Mesenchymal stem cell (in vitro differentiated cells and primary cell): ENCODE measurements at regions not wholly inside any gene's neighbourhood (a gene's known extent, or its start where the extent isn't known, plus 50 kb on each side); places are given as distances from the start of the nearest gene placed in this dataset.
A peak's percentile ranks its signal among the peaks of the same experiment; 100 is the strongest.

Experiments
- DNase-seq: peaks from one replicate; pipeline ENCODE4 v3.0.0-alpha.2; 2013
- H2AFZ ChIP-seq: one replicate; pipeline ENCODE4 v1.6.1; 2013; ENCODE audit warnings: low read depth, mild to moderate bottlenecking, control low read depth, inconsistent platforms, low read length, moderate library complexity
- H2AK5ac ChIP-seq: 2 replicates; pipeline ENCODE4 v1.6.1; 2013; ENCODE audit warnings: low read length, moderate library complexity, mild to moderate bottlenecking, inconsistent platforms; ENCODE audit not compliant: severe bottlenecking
- H2BK120ac ChIP-seq: one replicate; pipeline ENCODE4 v1.6.1; 2013; ENCODE audit warnings: low read depth, mild to moderate bottlenecking, inconsistent platforms, low read length, moderate library complexity
- H2BK12ac ChIP-seq, 2 experiments: one replicate each; pipeline ENCODE4 v1.6.1; 2013; ENCODE audit warnings: inconsistent platforms in 2 of 2, low read length in 2 of 2, mild to moderate bottlenecking in 2 of 2, moderate library complexity in 2 of 2, control low read depth in 1 of 2
- H2BK15ac ChIP-seq: one replicate; pipeline ENCODE4 v1.6.1; 2013; ENCODE audit warnings: mild to moderate bottlenecking, low read depth, inconsistent platforms; ENCODE audit not compliant: poor library complexity, severe bottlenecking
- H2BK5ac ChIP-seq: 2 replicates; pipeline ENCODE4 v1.6.1; 2013; ENCODE audit warnings: low read depth, mild to moderate bottlenecking, low read length, control low read depth, inconsistent platforms; ENCODE audit not compliant: poor library complexity, severe bottlenecking
- H3K14ac ChIP-seq, 2 experiments: one replicate each; pipeline ENCODE4 v1.6.1; 2013; ENCODE audit warnings: inconsistent platforms in 2 of 2, low read length in 2 of 2, control low read depth in 1 of 2, mild to moderate bottlenecking in 1 of 2, moderate library complexity in 1 of 2
- H3K18ac ChIP-seq, 2 experiments: one replicate each; pipeline ENCODE4 v1.6.1; 2013; ENCODE audit warnings: inconsistent platforms in 2 of 2, low read length in 2 of 2, control low read depth in 1 of 2, low read depth in 1 of 2, mild to moderate bottlenecking in 1 of 2
- H3K23ac ChIP-seq, 2 experiments: one replicate each; pipeline ENCODE4 v1.6.1; 2013; ENCODE audit warnings: inconsistent platforms in 2 of 2, low read length in 2 of 2, mild to moderate bottlenecking in 2 of 2, moderate library complexity in 2 of 2, control low read depth in 1 of 2
- H3K27ac ChIP-seq: 2 replicates; pipeline ENCODE4 v1.5.1; 2013; ENCODE audit warnings: mild to moderate bottlenecking, moderate library complexity, low read length, control low read depth, inconsistent platforms; ENCODE audit not compliant: poor library complexity, severe bottlenecking
- H3K27me3 ChIP-seq, 2 experiments: 2 replicates each; pipeline versions ENCODE4 v1.6.1 to v1.7.0; 2013; ENCODE audit warnings: low read length in 2 of 2, mild to moderate bottlenecking in 2 of 2, moderate library complexity in 2 of 2, control low read depth in 1 of 2, inconsistent platforms in 1 of 2; ENCODE audit not compliant: control insufficient read depth in 1 of 2, insufficient read depth in 1 of 2
- H3K36me3 ChIP-seq, 2 experiments: 2 replicates each; pipeline versions ENCODE4 v1.6.1 to v1.7.0; 2013; ENCODE audit warnings: low read length in 2 of 2, control low read depth in 1 of 2, inconsistent platforms in 1 of 2, low read depth in 1 of 2, mild to moderate bottlenecking in 1 of 2; ENCODE audit not compliant: insufficient read depth in 2 of 2, control insufficient read depth in 1 of 2
- H3K4ac ChIP-seq, 2 experiments: one replicate each; pipeline ENCODE4 v1.6.1; 2013; ENCODE audit warnings: inconsistent platforms in 2 of 2, low read length in 2 of 2, mild to moderate bottlenecking in 2 of 2, moderate library complexity in 2 of 2, control low read depth in 1 of 2, low read depth in 1 of 2
- H3K4me1 ChIP-seq: 2 replicates; pipeline ENCODE4 v1.6.1; 2013; ENCODE audit warnings: low read depth, low read length, control low read depth; ENCODE audit not compliant: control insufficient read depth, insufficient read depth
- H3K4me2 ChIP-seq: 2 replicates; pipeline ENCODE4 v1.6.1; 2013; ENCODE audit warnings: low read length, mild to moderate bottlenecking, inconsistent platforms; ENCODE audit not compliant: poor library complexity, severe bottlenecking
- H3K4me3 ChIP-seq, 2 experiments: 2 replicates each; pipeline versions ENCODE4 v1.5.1 to v1.7.0; 2013; ENCODE audit warnings: low read length in 2 of 2, mild to moderate bottlenecking in 2 of 2, control low read depth in 1 of 2, low read depth in 1 of 2; ENCODE audit not compliant: insufficient read depth in 1 of 2
- H3K79me1 ChIP-seq: replicated peaks from 2 replicates; pipeline ENCODE4 v1.6.1; 2013; ENCODE audit warnings: mild to moderate bottlenecking, control low read depth, low read length, inconsistent platforms; ENCODE audit not compliant: poor library complexity, severe bottlenecking
- H3K9ac ChIP-seq: 2 replicates; pipeline ENCODE4 v1.7.0; 2013; ENCODE audit warnings: mild to moderate bottlenecking, low read length, moderate library complexity
- H3K9me3 ChIP-seq: 2 replicates; pipeline ENCODE4 v1.7.0; 2013; ENCODE audit warnings: mild to moderate bottlenecking, low read length; ENCODE audit not compliant: control insufficient read depth
- H4K8ac ChIP-seq: one replicate; pipeline ENCODE4 v1.6.1; 2013; ENCODE audit warnings: inconsistent platforms, mild to moderate bottlenecking, low read length, moderate library complexity
- H4K91ac ChIP-seq: one replicate; pipeline ENCODE4 v1.6.1; 2013; ENCODE audit warnings: mild to moderate bottlenecking, low read length, inconsistent platforms
- WGBS: methylation state at CpG from one replicate; pipeline ENCODE4 v1.1.7; 2013; ENCODE audit warnings: mixed read lengths; 5-methylcytosine and 5-hydroxymethylcytosine counted together

DNA sequence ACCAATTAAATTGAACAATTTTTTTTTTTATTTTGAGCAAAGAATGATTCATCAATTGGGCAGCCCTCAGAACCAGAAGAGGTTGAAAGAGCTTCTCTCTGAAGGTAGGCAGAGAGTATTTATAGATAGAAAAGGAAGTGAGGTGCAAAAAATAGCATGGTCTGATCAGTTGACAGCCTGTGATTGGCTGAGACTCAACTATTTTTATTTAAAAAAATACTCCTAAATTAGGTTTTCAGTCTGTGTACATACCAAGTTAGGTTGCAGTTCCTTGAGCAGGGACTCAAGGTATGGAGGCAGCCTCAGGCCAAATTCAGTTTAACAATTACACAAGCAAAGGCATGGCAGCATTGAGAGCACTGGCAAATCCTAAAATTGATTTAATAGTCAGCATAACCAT, 1074.7 kb downstream of the SORCS1 start:
- Histone ChIP-seq H2BK15ac (no peak overlapping the region), H3K4me2 (no peak overlapping the region), H4K91ac (no peak overlapping the region), H2BK120ac (no peak overlapping the region), H3K4me1 (no peaks in the 10 kb centered on the region), H2AFZ (no peak overlapping the region), H3K9ac (no peak overlapping the region), H3K27me3 (no peaks in the 10 kb centered on the region), H3K27ac (no peak overlapping the region), H3K4me3 (no peak overlapping the region), H2BK5ac (no peak overlapping the region), H3K4ac (no peak overlapping the region), H3K36me3 (no peaks in the 10 kb centered on the region), H4K8ac (no peak overlapping the region), H3K14ac (no peak overlapping the region), H2BK12ac (no peak overlapping the region), H3K18ac (no peak overlapping the region), H3K9me3 (peaks cover 5% of the 10 kb centered on the region), H3K79me1 (no peaks in the 10 kb centered on the region), H2AK5ac (no peak overlapping the region), H3K23ac (no peak overlapping the region)
- no peak for DNase-seq

GRCh38 chr10:106086391-106086790, 1078.1 kb downstream of the SORCS1 start:
- Histone ChIP-seq H3K79me1 (no peaks in the 10 kb centered on the region), H3K9me3 (peaks cover 5% of the 10 kb centered on the region), H2BK15ac (no peak overlapping the region), H4K8ac (no peak overlapping the region), H3K9ac (no peak overlapping the region), H3K14ac (no peak overlapping the region), H3K23ac (no peak overlapping the region), H4K91ac (no peak overlapping the region), H3K4me3 (no peak overlapping the region), H2AK5ac (no peak overlapping the region), H2BK5ac (no peak overlapping the region), H3K27ac (no peak overlapping the region), H2BK12ac (no peak overlapping the region), H3K18ac (no peak overlapping the region), H3K4me2 (no peak overlapping the region), H2AFZ (no peak overlapping the region), H3K4me1 (no peaks in the 10 kb centered on the region), H2BK120ac (no peak overlapping the region), H3K36me3 (no peaks in the 10 kb centered on the region), H3K4ac (no peak overlapping the region), H3K27me3 (no peaks in the 10 kb centered on the region)
- DNase-seq, result no peak
- 96% methylated on average over 1 of the region's 1 CpG for WGBS

- Histone ChIP-seq H4K8ac (no peak overlapping the region), H3K4me3 (no peak overlapping the region), H3K36me3 (no peaks in the 10 kb centered on the region), H3K4me1 (no peaks in the 10 kb centered on the region), H3K9me3 (no peaks in the 10 kb centered on the region), H3K9ac (peak overlapping the region; percentile 56), H3K23ac (no peak overlapping the region), H2AK5ac (no peak overlapping the region), H3K18ac (no peak overlapping the region), H3K27me3 (no peaks in the 10 kb centered on the region), H2BK15ac (no peak overlapping the region), H2BK5ac (no peak overlapping the region), H3K79me1 (no peaks in the 10 kb centered on the region), H2AFZ (no peak overlapping the region), H3K27ac (no peak overlapping the region), H2BK120ac (no peak overlapping the region), H3K4ac (no peak overlapping the region), H3K4me2 (no peak overlapping the region), H3K14ac (no peak overlapping the region), H2BK12ac (no peak overlapping the region), H4K91ac (no peak overlapping the region)
- WGBS, result 20% methylated on average over 1 of the region's 2 CpGs
- DNase-seq, result no peak
These were observed 1080.9 kb downstream of the SORCS1 start for GRCh38 chr10:106083572-106083971.

GRCh38 chr10:106082865-106083264, 1081.6 kb downstream of the SORCS1 start:
- Histone ChIP-seq H2BK12ac (no peak overlapping the region), H3K18ac (no peak overlapping the region), H2AFZ (no peak overlapping the region), H3K36me3 (no peaks in the 10 kb centered on the region), H3K4me2 (no peak overlapping the region), H3K79me1 (no peaks in the 10 kb centered on the region), H3K23ac (no peak overlapping the region), H4K91ac (no peak overlapping the region), H3K4ac (no peak overlapping the region), H3K9ac (peak overlapping the region; percentile 56), H4K8ac (no peak overlapping the region), H2BK5ac (no peak overlapping the region), H3K4me3 (peak overlapping the region in 1 of 2 experiments; percentile 26), H3K4me1 (no peaks in the 10 kb centered on the region), H2BK15ac (no peak overlapping the region), H3K27me3 (no peaks in the 10 kb centered on the region), H2BK120ac (no peak overlapping the region), H3K27ac (no peak overlapping the region), H3K9me3 (no peaks in the 10 kb centered on the region), H2AK5ac (no peak overlapping the region), H3K14ac (no peak overlapping the region)
- 60% methylated on average over 1 of the region's 3 CpGs for WGBS
- DNase-seq, result no peak
